GM21723 (cell line): ENCODE measurements at regions not wholly inside any gene's neighbourhood (a gene's known extent, or its start where the extent isn't known, plus 50 kb on each side); places are given as distances from the start of the nearest gene placed in this dataset.

Experiments used
- ATAC-seq: cut with Tn5 transposase; IDR thresholded peaks from one replicate; pipeline ENCODE4 v1.9.1; 2021; ENCODE audit warnings: mild to moderate bottlenecking, moderate library complexity; ENCODE audit not compliant: unreplicated experiment

GRCh38 chr4:11342401-11342800 is 86.3 kb downstream of the HS3ST1 start:
- ATAC-seq, result no peak

- ATAC-seq, result peak; percentile 50
Observed at GRCh38 chr4:11341337-11342043, 87.2 kb downstream of the HS3ST1 start.

- ATAC-seq, result peak; percentile 47
Observed at GRCh38 chr4:11338956-11339782, 89.5 kb downstream of the HS3ST1 start.

GRCh38 chr4:11337287-11337686 is 91.4 kb downstream of the HS3ST1 start:
- ATAC-seq, result no peak

- no peak for ATAC-seq
Observed at GRCh38 chr4:11336435-11336834, 92.3 kb downstream of the HS3ST1 start.

- ATAC-seq, result no peak
Observed at GRCh38 chr4:11334887-11335286, 93.8 kb downstream of the HS3ST1 start.

- ATAC-seq, result no peak
Observed at GRCh38 chr4:11328401-11328800, 100.3 kb downstream of the HS3ST1 start.

GRCh38 chr4:11326021-11326420 is 102.7 kb downstream of the HS3ST1 start:
- ATAC-seq, result no peak

GRCh38 chr4:11323771-11324170 is 104.9 kb downstream of the HS3ST1 start:
- ATAC-seq, result no peak

GRCh38 chr4:11313157-11313943 is 115.3 kb downstream of the HS3ST1 start:
- no peak for ATAC-seq

- ATAC-seq, result no peak
Observed at GRCh38 chr4:11312389-11312788, 116.3 kb downstream of the HS3ST1 start.

- no peak for ATAC-seq
Observed at GRCh38 chr4:11301075-11301660, 127.5 kb downstream of the HS3ST1 start.

GRCh38 chr4:11299836-11300235 is 128.9 kb downstream of the HS3ST1 start:
- no peak for ATAC-seq

GRCh38 chr4:11299016-11299415 is 129.7 kb downstream of the HS3ST1 start:
- ATAC-seq, result no peak

- ATAC-seq, result no peak
Observed at GRCh38 chr4:11298451-11298850, 130.2 kb downstream of the HS3ST1 start.

- ATAC-seq, result no peak
Observed at GRCh38 chr4:11297627-11298026, 131.1 kb downstream of the HS3ST1 start.

- no peak for ATAC-seq
Observed at GRCh38 chr4:11297201-11297600, 131.5 kb downstream of the HS3ST1 start.

GRCh38 chr4:11293866-11294265 is 134.8 kb downstream of the HS3ST1 start:
- no peak for ATAC-seq

- ATAC-seq, result no peak
Observed at GRCh38 chr4:11287055-11287454, 141.6 kb downstream of the HS3ST1 start.

GRCh38 chr4:11286533-11286932 is 142.2 kb downstream of the HS3ST1 start:
- ATAC-seq, result peak; percentile 78

- no peak for ATAC-seq
Observed at GRCh38 chr4:11281720-11282119, 147.0 kb downstream of the HS3ST1 start.
